OCI-LY7 (cell line): ENCODE measurements at regions not wholly inside any gene's neighbourhood (a gene's known extent, or its start where the extent isn't known, plus 50 kb on each side); places are given as distances from the start of the nearest gene placed in this dataset.

ENCODE experiments used
- CTCF ChIP-seq: fragments of 200-600 bp; sonication (generic); conservative IDR thresholded peaks from 2 replicates; pipeline ENCODE4 v1.5.1; 2014; ENCODE audit warnings: mild to moderate bottlenecking, antibody characterized with exemption, low read length, moderate library complexity, mixed read lengths
- EZH2phosphoT487 ChIP-seq: fragments of 200-600 bp; sonication (generic); IDR thresholded peaks from 2 replicates; pipeline ENCODE4 v1.6.1; 2018; ENCODE audit warnings: low read depth, borderline replicate concordance, mild to moderate bottlenecking, mixed run types, antibody characterized with exemption, low read length, moderate library complexity, mixed read lengths

DNA sequence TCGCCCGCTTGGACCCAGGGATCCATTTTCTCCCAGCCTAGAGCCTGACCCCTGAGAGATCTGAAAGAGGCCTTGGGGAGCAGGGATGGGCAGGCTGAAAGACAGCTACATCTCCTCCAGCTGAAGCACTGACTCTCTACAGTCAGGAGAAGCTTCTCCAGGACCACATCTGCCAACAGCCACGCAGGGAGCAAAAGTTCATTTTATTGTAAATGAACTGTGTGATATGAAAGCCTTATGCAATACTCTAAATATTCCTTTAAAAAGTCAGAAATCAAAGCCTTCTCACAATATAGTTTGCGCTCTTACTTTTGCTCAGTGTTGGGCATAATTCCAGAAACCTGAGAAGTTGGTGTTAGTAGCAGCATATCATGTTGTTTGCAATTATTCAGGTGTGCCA lies 428.9 kb upstream of the RAB6C start:
- TF ChIP-seq CTCF (no peak), EZH2phosphoT487 (no peak)
